ENCODE measurements at regions not wholly inside any gene's neighbourhood (a gene's known extent, or its start where the extent isn't known, plus 50 kb on each side); places are given as distances from the start of the nearest gene placed in this dataset.
A peak's percentile ranks its signal among the peaks of the same experiment; 100 is the strongest.

- TF ChIP-seq, protein P1, sequence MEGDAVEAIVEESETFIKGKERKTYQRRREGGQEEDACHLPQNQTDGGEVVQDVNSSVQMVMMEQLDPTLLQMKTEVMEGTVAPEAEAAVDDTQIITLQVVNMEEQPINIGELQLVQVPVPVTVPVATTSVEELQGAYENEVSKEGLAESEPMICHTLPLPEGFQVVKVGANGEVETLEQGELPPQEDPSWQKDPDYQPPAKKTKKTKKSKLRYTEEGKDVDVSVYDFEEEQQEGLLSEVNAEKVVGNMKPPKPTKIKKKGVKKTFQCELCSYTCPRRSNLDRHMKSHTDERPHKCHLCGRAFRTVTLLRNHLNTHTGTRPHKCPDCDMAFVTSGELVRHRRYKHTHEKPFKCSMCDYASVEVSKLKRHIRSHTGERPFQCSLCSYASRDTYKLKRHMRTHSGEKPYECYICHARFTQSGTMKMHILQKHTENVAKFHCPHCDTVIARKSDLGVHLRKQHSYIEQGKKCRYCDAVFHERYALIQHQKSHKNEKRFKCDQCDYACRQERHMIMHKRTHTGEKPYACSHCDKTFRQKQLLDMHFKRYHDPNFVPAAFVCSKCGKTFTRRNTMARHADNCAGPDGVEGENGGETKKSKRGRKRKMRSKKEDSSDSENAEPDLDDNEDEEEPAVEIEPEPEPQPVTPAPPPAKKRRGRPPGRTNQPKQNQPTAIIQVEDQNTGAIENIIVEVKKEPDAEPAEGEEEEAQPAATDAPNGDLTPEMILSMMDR (IDR thresholded peaks at IDR 0.05): peak; percentile 96
- TF ChIP-seq TEAD4 (IDR thresholded peaks at IDR 0.05; ENCODE audit: borderline replicate concordance, insufficient read depth) (no peak), USF2 (IDR thresholded peaks at IDR 0.05; ENCODE audit: borderline replicate concordance, low read depth, low read length) (no peak)
Measured at GRCh38 chr10:62594093-62594520, 210.4 kb upstream of the ADO start.

All from SK-N-SH (cell line).